Stimulated activated CD8-positive, alpha-beta memory T cell treated with anti-CD3 and anti-CD28 coated beads, Interleukin-7, amount 100 ng/mL, for 48 hours (primary cell): ENCODE measurements at regions not wholly inside any gene's neighbourhood (a gene's known extent, or its start where the extent isn't known, plus 50 kb on each side); places are given as distances from the start of the nearest gene placed in this dataset.
"Not testable (repeated sequence)": the region's sequence is repeated elsewhere in the genome, so short reads cannot be mapped to it uniquely, and the experiment has no call there.

ENCODE experiments used
- DNase-seq, 2 donors: peaks; one replicate each; pipeline ENCODE4 v3.0.0-alpha.2; 2020; ENCODE audit warnings: low read depth in 1 of 2; ENCODE audit errors: extremely low read depth in 1 of 2

- no peak for DNase-seq
Observed at GRCh38 chr1:67611846-67612245, 73.2 kb upstream of the GADD45A start.

GRCh38 chr1:67612788-67613241 is 72.2 kb upstream of the GADD45A start:
- DNase-seq = no peak

- DNase-seq = not testable (repeated sequence)
Observed at GRCh38 chr1:67613479-67613878, 71.5 kb upstream of the GADD45A start.

GRCh38 chr1:67614511-67614934 is 70.5 kb upstream of the GADD45A start:
- DNase-seq = no peak

- DNase-seq = no peak
Observed at GRCh38 chr1:67615886-67616285, 69.1 kb upstream of the GADD45A start.

GRCh38 chr1:67616394-67616985 is 68.5 kb upstream of the GADD45A start:
- no peak for DNase-seq

GRCh38 chr1:67618285-67619018 is 66.5 kb upstream of the GADD45A start:
- DNase-seq = no peak

- no peak for DNase-seq
Observed at GRCh38 chr1:67619080-67619479, 65.9 kb upstream of the GADD45A start.

GRCh38 chr1:67623906-67624305 is 61.1 kb upstream of the GADD45A start:
- DNase-seq = no peak

- DNase-seq = no peak
Observed at GRCh38 chr1:67624680-67625079, 60.3 kb upstream of the GADD45A start.

GRCh38 chr1:67626090-67626860 is 58.7 kb upstream of the GADD45A start:
- no peak for DNase-seq

GRCh38 chr1:67626861-67627235 is 58.2 kb upstream of the GADD45A start:
- no peak for DNase-seq

- no peak for DNase-seq
Observed at GRCh38 chr1:67627336-67627735, 57.7 kb upstream of the GADD45A start.

GRCh38 chr1:67627906-67628305 is 57.1 kb upstream of the GADD45A start:
- no peak for DNase-seq

- no peak for DNase-seq
Observed at GRCh38 chr1:67629370-67630075, 55.5 kb upstream of the GADD45A start.

- DNase-seq = no peak
Observed at GRCh38 chr1:67630438-67631045, 54.5 kb upstream of the GADD45A start.

- no peak for DNase-seq
Observed at GRCh38 chr1:67632356-67632755, 52.6 kb upstream of the GADD45A start.

GRCh38 chr1:67632811-67633655 is 52.0 kb upstream of the GADD45A start:
- DNase-seq = no peak

GRCh38 chr1:67634396-67634935 is 50.5 kb upstream of the GADD45A start:
- DNase-seq = no peak
